Hypothalamus (tissue), 51 donors: ENCODE measurements at regions not wholly inside any gene's neighbourhood (a gene's known extent, or its start where the extent isn't known, plus 50 kb on each side); places are given as distances from the start of the nearest gene placed in this dataset.

Experiments used
- DNase-seq, 51 donors: peaks; one replicate each; lab custom pipeline; 2025; lab: John Stamatoyannopoulos, UW

DNA sequence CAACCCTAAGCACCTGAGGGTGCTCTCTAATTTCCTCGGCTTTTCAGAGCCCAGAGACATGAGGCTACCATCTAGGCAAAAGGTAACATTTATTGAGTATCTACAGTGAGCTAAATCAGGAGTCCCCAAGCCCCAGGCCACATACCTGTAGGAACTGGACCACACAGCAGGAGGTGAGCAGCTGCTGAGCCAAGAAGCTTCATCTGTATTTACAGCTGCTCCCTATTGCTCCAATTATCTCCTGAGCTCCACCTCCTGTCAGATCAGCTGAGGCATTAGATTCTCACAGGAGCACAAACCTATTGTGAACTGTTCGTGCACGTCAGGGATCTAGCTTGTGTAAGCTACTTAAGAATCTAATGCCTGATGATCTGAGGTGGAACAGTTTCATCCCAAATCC is 70.2 kb downstream of the RND3 start:
- DNase-seq: no peak

DNA sequence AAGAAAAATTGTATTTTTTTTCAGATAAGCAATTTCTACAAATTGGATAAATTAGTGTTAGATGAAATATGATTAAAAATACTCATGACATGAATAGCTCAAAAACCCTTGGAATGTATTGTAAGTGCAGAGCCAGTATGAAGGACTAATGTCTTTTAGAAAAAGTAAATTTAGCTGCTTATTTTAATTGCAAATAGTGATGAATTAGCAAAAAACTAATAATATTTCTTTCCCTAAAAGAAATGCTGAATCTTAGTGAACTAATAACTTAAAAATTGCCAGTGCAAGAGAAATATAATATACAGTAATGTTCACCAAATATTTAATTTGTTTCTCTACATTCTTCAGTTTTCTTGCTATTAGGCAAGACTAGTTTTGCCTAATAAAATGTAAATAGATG is 72.4 kb downstream of the RND3 start:
- DNase-seq: no peak

DNA sequence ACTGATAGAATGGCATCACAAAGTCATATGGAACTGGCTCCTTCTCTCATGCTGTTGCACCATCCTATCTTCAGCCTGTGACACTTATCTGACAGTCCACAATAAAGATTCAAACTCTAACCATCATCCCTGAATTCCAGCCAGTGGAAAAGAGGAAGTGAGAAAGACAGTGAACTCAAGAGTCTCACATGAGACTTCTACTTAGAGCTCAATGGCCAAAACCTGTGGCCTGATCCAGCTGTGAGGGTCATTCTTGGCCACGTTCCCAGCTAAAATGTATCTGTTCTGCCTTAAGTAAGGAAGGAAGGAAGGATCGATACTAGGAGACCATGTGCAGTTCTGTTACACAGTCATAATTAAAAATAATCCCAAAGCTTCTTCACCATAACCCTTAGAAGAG is 73.6 kb downstream of the RND3 start:
- no peak for DNase-seq

DNA sequence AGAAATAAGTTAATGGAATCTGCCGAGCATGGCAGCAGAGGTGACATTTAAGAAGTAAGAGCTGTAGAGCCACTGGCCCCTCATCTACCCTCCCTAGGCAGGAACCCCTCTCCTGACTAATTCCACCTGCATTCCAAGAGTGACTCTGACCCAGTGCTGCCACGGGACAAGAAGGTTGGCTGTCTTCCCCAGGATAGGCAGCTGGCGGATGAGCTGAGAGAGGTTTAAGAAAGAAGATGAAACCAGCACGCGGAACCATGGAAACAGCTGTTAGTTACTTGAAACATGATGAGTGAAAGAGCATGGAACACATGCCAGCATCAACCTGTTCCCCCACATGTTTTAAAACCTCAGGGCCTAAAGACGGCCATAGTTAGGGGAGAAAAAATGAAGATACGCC is 74.1 kb downstream of the RND3 start:
- no peak for DNase-seq

DNA sequence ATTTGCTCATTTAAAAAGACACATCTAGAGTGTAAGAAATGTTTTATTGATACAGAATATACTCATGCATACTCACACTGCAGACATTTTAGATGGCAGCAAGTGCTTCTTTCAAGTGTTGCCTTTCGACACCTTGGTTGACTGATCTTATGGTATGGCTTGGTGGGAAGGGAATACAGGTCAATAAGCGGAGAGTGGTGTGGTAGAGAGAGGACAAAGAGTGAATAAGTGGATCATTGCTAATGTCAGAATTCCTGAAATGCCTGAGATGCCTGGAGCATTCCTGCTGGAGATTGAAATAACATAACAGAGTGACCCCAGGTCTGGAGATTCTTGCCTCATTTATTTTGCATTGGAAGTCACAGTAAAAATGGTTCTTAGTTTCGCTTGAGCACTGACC is 76.7 kb downstream of the RND3 start:
- no peak for DNase-seq

DNA sequence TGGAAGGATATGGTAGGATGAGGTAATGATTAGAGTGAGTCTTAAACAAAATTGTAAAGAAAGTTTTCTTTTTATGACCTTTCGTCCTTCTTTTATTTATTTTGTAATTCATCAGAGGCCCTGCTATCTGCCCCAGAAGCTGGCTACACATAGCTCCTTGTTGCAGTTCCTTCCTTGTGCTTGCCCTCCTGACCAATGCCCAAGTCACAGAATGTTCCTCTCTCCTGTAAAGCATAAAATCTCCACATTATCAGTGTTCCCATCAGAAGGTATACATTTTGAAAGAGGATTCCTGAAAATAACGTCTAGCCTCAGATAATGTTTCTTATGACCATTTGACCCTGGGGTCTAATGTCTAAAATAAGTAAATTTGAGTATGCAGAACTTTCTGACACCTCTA is 78.3 kb downstream of the RND3 start:
- DNase-seq: no peak

DNA sequence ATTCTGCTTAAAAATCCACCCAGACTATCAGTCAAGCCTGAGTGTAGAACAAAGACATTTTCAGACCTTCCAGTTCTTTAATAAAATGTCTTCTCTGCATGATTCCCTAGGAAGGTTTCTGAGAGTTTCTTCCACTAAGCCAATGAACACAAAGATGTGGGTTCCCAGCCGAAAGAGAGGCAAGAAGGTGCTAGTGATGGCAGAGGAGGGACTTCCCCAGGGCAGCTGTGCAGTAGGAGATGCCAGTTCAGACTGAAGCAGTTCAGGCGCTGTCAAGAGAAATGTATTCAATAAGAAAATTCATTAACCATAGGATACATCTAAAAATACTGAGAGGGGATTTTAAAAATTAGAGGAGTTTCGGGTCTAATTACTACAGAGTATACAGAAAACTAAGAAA is 83.3 kb downstream of the RND3 start:
- no peak for DNase-seq

DNA sequence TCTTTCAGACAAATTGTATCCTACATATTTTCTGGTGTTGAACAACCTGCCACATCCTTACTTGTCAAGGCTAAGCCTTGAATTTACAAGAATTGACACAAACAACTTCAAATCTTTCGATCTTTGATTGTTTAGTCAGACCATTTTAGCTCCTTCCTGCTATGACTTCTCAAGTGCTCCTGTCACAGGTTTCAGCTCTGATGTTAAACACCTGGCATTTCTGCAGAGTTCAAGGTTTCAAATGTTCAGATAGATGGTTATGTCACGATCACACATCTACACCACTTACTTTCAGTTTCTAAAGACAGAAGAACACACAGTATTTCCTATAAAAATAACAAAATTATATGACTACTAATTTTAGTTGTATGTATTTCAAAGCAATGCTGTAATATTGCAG is 84.0 kb downstream of the RND3 start:
- DNase-seq: no peak

DNA sequence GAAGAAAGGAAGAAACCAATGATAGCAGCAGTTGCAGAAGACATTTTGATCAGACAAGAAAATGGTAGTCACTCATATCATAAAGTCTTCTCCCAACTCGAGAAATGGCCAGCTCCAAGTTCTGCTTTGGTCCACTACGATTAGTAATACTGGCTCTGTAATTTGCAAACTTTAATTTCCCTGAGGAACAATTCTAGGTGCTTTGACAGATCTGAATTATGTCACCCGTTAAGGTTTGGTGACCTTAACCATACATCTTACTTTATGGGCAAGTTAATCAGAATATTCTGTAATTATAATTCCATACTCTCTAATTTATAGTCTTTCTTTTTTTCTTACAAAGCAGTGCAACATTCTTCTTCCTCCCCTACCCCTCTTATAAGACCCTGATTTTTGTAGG is 84.5 kb downstream of the RND3 start:
- DNase-seq: no peak

DNA sequence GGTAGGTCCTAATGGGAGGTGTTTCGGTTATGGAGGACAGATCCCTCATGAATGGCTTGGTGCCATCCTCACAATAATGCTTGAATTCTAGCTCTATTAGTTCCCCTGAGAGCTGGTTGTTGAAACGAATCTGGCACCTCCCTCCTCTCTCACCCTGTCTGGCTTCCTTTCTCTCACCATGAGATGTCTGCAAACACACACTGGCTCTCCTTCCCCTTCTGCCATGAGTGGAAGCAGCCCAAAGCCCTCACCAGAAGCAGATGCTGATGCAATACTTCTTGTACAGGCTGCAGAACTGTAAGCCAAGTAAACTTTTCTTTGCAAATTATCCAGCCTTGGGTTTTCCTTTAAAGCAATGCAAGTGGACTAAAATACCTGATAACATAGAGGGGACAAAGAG is 86.6 kb downstream of the RND3 start:
- DNase-seq: no peak

DNA sequence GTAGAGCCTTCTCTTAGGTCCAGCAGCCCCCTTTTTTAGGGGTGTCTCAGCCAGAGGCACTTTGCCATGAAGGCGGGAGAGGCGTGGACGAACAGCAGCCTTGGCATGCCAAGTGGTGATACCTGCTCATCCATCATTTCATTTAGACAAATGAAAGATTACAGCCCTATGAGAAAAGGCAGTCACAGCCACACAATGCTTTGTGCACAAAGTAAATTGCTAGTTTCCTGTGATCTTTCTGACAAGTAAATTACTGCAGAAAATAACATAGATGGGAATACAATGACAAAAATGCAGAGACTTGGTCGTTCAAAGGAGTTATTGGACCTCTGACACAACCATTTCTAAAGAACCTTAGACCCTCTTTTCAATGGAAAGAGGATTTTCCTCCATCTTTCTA is 94.9 kb downstream of the RND3 start:
- DNase-seq: no peak

DNA sequence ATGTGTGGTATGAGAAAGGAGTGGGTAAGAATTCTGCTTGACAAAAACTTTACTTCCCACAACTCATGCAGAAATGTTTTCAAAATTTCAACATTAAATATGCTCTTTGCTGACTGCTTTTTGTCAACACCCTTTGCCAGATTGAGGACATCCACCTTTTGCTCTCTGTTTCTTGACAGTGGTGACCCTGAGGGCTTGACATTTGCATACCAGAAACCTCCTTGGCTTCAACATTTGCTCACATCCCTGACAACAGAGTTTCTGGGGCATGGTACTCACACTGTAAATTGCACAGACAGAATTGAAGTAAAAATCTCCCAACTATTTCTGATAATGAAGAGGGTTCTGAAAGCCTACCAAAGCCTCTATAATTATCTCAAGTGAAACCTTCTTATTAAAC is 95.7 kb downstream of the RND3 start:
- DNase-seq: no peak

DNA sequence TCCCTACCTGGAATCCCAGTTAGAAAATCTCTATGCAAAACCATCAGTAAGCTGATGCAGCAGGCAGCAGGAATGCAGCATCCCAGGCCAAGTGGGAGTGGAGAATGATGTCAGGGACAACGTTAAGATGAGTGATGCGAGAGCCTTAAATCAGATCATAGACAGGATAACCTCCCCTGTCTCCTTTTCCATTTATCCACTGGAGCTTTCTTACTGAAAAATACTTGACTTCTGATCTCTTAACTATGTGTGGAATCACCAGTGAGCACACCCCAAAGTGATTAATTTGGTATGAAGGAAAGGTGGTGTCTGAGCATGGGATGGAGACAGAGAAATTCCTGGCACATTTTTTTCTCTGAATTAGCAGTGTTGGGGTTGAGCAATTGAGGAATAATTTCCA is 98.0 kb downstream of the RND3 start:
- no peak for DNase-seq

DNA sequence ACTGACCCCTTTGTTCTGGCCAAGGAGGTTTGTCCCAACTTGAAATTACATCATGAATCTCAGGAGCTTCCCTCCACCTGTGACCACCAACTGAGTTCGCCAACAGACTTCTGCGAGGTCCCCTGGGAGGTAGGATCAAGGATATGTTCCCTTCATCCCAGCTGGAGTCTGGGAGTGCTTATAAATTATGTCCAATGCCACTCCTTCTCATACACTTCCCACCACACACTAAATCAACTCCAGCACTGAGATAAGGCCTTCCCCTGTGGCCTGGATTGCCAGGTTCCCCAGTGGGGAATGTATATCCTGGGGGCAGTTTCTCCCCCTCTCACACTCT is 99.2 kb downstream of the RND3 start:
- no peak for DNase-seq

DNA sequence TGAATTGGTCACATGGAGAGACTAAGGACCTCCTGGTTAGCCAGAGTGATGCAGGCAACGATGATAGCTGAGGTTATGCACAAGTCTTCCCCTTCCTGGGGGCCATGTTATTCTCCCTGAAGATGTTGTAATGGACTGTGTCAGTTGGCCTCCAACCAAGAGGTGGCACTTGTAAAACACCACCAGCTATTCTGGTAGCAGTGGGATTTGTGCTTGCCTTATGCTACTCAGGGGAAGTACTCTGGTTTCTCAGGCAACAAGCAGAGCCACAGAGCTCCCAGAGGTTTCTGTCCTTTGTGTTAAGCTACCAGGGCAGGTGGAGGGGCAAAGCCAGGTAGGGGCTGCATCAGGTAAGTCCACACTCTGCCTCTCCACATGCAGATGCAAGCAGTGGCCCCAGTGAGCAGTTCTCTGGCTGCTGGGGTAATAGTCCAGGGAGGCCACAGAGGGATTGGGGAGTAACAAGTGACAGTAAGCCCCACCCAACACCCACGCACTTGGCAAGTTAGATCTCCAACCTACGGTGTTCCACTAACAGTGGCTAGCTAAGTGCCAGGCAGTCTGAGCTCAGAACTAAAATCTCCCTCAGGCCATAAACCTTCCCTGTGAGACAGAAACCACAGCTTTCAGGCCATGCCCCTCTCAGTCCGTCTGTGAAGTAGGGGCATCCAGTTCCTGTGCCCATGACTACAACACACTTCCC is 99.7 kb downstream of the RND3 start:
- no peak for DNase-seq

DNA sequence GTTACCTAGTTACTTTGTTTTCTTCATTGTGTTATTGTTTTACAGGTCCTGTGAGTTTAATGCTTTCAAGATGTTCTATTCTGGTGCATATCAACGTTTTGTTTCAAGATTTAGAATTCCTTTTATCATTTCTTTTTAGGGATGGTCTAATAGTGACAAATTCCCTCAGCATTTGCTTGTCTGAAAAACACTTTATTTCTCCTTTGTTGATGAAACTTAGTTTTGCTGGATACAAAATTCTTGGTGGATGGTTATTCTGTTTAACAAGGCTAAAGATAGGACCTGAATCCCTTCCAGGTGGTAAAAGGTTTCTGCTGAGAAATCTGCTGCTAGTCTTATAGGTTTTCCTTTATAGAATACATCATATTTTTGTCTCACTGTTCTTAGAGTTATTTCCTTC is 102.3 kb downstream of the RND3 start:
- no peak for DNase-seq

DNA sequence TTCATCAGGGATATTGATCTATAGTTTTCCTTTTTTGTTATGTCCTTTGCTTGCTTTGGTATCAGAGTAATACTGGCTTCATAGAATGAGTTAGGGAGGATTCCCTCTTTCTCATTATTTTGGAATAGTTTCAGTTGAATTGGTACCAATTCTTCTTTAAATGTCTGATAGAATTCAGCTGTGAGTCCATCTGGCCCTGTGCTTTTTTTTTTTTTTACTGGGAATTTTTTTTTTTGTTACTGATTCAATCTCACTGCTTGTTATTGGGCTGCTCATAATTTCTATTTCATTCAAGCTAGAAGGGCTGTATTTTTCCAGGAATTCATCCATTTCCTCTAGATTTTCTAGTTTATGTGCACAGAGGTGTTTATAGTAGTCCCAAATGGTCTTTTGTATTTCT is 103.9 kb downstream of the RND3 start:
- DNase-seq: no peak

DNA sequence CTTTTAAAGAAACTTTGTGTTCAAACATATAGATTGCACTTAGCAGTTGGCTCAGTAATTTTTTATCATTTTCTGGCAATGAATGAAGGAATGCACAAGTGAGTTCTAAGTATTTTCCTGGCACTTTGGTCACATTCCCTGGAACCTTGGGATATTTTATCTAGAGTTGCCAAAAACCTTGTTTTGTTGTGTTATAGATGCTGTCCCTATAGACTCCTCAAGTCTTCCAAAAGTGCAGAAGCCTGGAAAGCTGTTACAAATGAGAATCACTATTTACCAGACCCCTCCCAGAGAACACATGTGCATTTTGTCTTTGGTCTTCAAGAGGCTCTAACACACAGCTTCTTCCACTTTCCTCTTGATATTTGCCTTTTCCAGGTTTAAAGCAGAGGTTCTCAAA is 108.3 kb downstream of the RND3 start:
- DNase-seq: no peak

DNA sequence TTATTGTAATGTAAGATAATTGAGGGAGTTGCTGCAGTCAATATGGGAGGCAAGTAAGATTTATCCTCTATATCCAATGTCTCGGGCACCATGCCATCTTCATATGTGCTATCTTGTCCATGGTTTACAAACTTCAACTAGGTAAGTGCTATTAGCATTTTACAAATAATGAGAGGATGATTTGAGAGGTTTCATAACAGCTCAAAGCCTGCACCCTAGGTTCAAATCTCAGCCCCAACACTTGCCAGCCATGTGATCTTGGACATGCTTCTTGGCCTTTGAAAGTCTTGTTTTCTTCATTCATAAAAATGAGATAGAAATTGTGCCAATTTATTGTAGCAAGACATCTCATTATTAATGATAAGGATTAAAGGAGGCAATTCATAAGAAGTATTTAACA is 108.8 kb downstream of the RND3 start:
- DNase-seq: no peak

DNA sequence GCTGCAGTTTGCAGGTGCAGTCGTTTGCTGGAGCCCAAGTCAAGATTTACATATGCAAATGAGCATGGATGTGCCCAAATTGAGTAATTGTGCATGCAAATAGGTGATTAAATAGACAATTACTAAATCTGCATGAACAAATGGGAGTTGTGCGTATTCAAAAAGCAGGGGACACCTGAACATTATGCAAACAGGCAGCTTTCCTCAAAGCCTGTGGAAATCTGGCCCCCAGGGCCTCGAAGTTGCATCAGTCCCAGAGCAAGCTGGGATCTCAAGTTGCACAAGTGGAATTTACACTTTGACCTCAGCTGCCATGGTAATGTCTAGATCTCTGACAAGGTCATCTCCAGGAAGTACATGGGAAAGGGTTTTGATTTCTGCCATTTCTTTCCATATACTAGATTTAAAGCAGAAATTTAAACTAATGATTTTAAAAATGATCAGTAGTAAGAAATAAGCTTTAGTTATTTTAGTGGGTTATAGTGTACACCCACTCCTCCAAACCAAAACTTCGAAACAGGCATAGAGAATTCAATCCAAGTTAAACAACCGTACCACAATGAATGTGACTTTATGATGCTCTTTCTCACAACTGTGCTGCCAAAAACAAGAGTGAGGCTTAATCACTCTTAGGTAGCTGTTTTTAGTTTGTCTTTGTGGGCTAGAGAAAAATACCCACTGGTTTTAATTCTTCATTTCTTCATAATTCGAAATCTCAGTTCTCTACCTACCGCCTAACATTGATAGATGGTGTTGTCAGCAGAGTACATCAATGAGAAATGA is 110.7 kb downstream of the RND3 start:
- DNase-seq: no peak

DNA sequence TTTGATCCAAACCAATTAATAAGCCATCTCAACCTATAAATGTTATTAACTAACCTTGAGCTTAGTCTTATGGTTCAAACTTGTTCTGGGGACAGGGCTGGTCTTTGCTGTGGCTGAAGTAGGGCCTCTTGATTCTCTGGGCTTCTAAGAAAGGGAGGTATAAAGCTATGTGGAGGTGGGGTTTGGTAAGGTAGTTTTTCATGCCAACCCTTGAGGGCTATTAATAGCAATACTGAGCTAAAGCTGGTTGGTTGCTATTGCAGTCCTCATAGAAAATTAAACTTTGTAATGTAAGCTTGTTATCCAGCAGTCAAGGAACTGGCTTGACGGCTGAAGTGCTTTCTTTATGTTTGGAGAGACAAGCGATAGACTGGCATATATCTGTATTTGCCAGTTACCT is 112.1 kb downstream of the RND3 start:
- DNase-seq: no peak

DNA sequence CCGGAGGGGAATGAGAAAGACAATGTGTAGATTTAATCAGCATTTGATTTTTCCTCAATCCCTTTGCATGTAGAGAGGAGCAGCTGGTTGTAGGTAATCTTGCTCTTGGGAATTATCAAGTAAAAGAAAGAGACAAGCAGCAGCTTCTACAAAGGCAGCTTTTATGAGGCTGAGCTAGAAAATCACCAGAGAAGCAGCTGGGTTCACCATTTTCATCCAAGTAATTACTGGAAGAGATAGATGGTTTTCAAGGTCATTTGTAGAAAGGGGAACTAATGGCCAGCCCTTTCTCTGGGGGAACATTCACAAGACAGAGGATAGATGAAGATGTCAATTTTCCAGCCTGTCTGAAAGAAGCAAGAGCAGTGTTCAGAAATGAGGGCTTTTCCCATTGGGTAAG is 113.0 kb downstream of the RND3 start:
- no peak for DNase-seq

DNA sequence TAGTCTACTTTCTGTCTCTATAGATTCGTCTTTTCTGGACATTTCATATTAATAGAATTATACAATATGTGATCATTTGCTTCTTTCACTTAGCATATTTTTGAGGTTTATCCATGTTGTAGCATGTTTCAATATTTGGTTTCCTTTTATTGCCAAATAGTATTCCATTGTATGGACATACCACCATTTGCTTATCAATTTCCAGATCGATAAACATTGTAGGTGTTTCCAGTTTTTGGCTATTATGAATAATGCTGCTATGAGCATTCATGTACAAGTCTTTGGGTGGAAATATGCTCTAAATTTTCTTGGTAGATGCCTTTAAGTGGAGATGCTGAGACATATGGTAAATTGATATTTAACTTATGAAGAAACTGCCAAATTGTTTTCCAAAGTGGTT is 114.1 kb downstream of the RND3 start:
- no peak for DNase-seq
